Skeletal muscle satellite cell (primary cell): ENCODE measurements at regions not wholly inside any gene's neighbourhood (a gene's known extent, or its start where the extent isn't known, plus 50 kb on each side); places are given as distances from the start of the nearest gene placed in this dataset.

Source experiments
- H3K27me3 ChIP-seq: 2 replicates; pipeline ENCODE4 v1.7.0; 2013; ENCODE audit warnings: low read length; ENCODE audit not compliant: control insufficient read depth, insufficient read depth
- H3K36me3 ChIP-seq: 2 replicates; pipeline ENCODE4 v1.7.0; 2013; ENCODE audit warnings: mild to moderate bottlenecking, control low read depth, low read length; ENCODE audit not compliant: insufficient read depth
- H3K4me1 ChIP-seq: 2 replicates; pipeline ENCODE4 v1.7.0; 2013; ENCODE audit warnings: low read length; ENCODE audit not compliant: control insufficient read depth, insufficient read depth
- H3K4me2 ChIP-seq: 2 replicates; pipeline ENCODE4 v1.7.0; 2013; ENCODE audit warnings: mild to moderate bottlenecking, low read length
- H3K4me3 ChIP-seq: 2 replicates; pipeline ENCODE4 v1.7.0; 2013; ENCODE audit warnings: low read length
- H3K9ac ChIP-seq: 2 replicates; pipeline ENCODE4 v1.7.0; 2013; ENCODE audit warnings: mild to moderate bottlenecking, low read depth, low read length, moderate library complexity
- H3K9me3 ChIP-seq: replicated peaks from 2 replicates; pipeline ENCODE4 v1.7.0; 2013; ENCODE audit warnings: mild to moderate bottlenecking, control low read depth, low read length

DNA sequence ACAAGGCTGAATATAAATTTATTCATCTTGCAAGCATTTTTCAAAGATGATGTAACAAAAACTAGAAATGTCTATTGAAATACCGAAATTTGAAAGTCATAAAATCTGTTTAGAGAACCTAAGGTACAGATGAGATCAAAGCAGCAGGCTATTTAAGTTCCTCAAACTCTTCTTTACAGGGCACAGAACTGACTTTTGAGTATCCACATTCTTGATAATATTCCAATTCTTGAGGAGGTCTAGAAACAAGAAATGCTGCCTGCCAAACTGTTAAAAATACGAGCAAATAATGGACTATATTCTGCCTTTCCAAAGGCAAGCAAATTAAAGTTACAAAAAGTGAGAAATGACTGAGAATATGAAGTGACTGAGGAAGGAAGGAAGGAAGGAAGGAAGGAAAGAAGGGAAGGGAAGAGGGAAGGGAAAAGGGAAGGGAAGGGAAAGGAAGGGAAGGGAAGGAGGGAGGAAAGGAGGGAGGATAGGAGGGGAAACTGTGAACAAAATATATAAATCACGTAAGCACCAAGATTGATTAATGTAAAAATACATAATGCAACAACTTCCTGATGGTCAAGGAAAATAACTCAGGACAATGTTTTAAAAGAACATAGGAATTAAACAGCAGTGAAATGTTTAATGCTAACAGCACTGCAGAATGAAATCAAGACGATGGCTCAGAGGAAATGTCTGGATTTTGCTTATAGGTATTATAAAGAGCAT, 248.9 kb upstream of the HNRNPA3 start:
- H3K4me2 ChIP-seq: no peak overlapping the region
- H3K4me3 ChIP-seq: no peak overlapping the region
- no peaks in the 10 kb centered on the region for H3K4me1 ChIP-seq

DNA sequence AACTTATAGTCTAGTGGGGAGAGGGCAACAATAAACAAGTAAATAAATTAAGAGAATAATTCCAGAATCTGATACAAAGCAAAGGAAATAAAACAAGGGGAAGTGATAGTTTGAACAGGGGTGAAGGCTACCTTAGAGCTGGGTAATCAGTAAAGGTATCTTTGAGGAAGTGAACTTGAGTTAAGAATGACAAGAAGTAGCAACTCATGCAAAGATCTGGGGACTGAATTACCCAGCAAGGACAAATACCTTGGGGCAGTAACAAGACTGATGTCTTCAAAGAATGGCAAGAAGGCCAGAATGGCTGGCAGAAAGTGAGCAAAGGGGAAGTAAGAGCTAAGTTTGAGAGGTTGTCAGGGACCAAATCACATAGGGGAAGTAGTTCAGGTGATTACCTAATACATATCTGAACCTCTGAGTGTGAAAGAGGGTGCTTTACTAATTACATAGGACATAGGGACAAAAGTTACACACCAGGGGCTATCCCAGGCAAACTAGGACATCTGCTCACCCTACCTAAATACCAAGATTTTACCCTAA, 244.6 kb upstream of the HNRNPA3 start:
- Histone ChIP-seq H3K4me1 (no peaks in the 10 kb centered on the region), H3K36me3 (no peaks in the 10 kb centered on the region), H3K27me3 (peaks cover 32% of the 10 kb centered on the region), H3K9ac (no peak overlapping the region), H3K4me2 (no peak overlapping the region), H3K9me3 (no peaks in the 10 kb centered on the region), H3K4me3 (no peak overlapping the region)

More for the DNA sequence above, 248.9 kb upstream of the HNRNPA3 start:
- Histone ChIP-seq H3K36me3 (no peaks in the 10 kb centered on the region), H3K9me3 (no peaks in the 10 kb centered on the region), H3K27me3 (peaks cover 22% of the 10 kb centered on the region), H3K9ac (no peak overlapping the region)

DNA sequence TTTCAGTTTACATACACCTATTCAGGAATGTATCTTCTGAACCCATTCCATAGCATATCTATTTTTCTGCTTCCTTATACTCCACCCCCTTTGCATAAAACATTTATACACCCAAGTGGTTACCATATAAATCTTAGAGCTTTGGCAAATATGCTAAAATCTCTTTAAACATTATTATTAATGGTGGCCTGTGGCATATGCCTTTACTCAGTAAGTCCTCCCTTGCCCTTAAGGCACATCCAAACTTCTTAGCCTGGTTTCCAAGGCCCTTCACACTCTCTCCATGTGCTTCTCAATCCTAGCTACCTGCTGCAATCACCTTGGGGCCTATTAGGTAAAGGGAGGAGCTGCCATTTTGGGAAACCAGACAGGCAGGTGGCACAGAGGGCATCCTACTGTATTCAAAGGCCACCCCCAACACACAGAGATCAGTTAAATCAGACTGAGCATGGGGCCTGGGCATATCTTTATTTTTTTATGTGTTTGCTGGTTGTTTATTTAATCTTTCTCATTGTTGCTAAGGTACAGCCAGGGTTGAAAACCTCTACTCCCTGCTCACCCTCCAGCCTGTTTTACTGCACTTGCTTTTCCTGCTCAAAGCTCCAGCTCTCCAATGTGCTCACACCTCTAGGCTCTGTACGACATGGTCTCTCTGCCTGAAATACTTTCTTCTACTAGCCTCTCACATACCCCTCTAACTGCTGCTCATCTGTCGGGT, 242.8 kb upstream of the HNRNPA3 start:
- Histone ChIP-seq H3K9ac (no peak overlapping the region), H3K9me3 (no peaks in the 10 kb centered on the region)

DNA sequence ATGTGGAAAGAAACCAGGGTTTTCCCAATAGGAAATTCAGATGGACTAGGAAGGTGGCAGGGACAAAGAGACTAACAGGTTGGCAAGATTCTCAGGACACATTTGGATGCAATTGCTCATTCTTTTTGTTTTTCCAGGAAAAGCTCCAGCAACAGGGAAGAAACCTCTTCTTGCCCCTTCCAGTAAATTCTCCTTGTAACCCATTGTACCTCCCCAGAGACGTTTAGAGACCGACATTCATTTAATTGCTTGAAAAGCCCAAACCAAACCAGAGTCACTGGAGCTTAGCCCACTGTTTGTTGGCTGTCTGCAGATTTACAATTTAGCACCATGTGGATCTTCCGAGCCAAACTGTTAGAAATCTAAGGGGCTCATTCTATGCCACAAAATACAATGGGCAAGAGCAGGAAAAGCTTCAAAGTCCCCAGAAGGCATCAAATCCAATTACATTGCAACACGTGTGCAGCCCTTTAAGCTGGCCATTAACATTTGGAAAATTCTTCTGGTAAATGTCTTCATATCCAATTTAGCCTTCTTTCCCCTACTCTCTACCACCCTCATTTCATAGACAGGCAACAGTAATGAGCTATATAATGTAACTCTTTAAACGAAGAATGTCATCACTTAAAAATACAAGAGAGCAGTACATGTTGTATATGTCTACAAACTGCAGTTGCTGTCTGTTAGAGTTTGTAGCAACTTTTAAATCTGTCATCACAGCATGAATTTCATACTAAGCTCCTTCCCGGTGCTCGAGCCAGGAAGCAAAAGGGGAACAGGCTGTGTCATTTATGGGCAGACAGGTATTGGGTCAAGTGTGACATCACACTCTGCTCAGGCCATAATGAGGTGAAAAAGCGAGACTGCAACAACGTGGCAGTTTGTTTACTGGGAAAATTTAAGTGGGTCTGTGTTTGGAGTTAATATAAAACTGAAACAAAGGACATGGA, 235.6 kb upstream of the HNRNPA3 start:
- Histone ChIP-seq H3K4me3 (no peak overlapping the region), H3K36me3 (no peaks in the 10 kb centered on the region)

More for the DNA sequence above, 242.8 kb upstream of the HNRNPA3 start:
- Histone ChIP-seq H3K36me3 (no peaks in the 10 kb centered on the region), H3K4me1 (no peaks in the 10 kb centered on the region), H3K4me2 (no peak overlapping the region), H3K4me3 (no peak overlapping the region), H3K27me3 (peaks cover 35% of the 10 kb centered on the region)

DNA sequence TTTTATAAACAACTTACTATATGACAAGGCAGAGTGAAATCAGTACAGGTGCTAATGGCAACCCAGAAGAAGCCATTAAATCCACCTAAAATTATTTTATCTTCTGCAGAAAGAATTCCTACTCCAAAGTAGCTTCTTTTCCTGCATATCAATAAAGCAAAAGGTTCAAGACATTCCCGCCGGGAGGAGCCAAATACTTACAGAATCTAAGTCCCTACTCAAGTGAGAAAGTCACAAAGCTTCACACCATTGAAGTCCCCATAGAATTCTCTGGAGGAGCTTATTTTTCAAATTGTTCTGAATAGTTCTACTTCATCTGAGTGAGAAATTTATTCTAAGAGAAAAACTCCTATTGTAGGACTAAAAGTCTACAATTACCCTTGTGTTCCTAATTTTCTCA, 233.7 kb upstream of the HNRNPA3 start:
- no peak overlapping the region for H3K4me3 ChIP-seq
- H3K9ac ChIP-seq: no peak overlapping the region
- H3K9me3 ChIP-seq: no peaks in the 10 kb centered on the region
- H3K4me1 ChIP-seq: no peaks in the 10 kb centered on the region
- H3K27me3 ChIP-seq: peaks cover 8% of the 10 kb centered on the region
- no peak overlapping the region for H3K4me2 ChIP-seq
- no peaks in the 10 kb centered on the region for H3K36me3 ChIP-seq

More for the DNA sequence above, 235.6 kb upstream of the HNRNPA3 start:
- H3K9ac ChIP-seq: no peak overlapping the region
- no peaks in the 10 kb centered on the region for H3K9me3 ChIP-seq
- H3K4me1 ChIP-seq: no peaks in the 10 kb centered on the region
- peaks cover 13% of the 10 kb centered on the region for H3K27me3 ChIP-seq
- H3K4me2 ChIP-seq: no peak overlapping the region

DNA sequence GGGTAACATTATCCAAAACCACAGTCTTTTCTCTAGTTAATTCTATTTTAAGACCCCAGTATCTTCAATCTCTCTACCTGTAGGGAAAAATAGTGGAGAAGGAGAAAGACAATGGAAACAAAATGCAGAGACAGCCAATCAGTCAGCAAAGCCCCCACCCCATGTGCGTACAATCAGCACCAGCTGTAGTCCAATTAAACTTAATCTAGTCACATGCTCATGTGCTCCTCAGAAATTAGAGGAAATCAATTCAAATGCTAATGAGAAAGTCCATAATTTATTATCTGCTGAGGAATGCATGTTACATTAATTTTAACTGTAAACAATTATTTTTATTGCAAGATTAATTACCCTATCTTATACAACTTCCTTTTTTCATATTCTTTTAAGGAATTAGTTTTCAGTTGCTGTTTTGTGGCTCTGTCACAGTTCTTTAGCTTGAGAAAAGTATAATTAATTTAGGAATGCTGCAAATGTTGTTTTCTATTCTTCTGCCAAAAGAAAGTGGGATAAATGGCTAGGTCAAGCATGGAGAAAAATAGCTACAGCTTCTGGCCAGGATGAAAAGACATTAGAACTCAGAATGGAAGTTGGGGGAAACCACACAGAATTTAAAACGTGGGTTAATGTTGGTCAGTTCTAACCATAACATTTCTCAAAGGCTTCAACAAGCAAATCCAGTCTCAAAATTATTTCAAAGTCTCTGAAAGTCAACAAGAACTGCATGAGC, 232.4 kb upstream of the HNRNPA3 start:
- Histone ChIP-seq H3K4me1 (no peaks in the 10 kb centered on the region), H3K9ac (no peak overlapping the region), H3K9me3 (no peaks in the 10 kb centered on the region), H3K4me3 (no peak overlapping the region), H3K36me3 (no peaks in the 10 kb centered on the region), H3K4me2 (no peak overlapping the region), H3K27me3 (peaks cover 8% of the 10 kb centered on the region)

DNA sequence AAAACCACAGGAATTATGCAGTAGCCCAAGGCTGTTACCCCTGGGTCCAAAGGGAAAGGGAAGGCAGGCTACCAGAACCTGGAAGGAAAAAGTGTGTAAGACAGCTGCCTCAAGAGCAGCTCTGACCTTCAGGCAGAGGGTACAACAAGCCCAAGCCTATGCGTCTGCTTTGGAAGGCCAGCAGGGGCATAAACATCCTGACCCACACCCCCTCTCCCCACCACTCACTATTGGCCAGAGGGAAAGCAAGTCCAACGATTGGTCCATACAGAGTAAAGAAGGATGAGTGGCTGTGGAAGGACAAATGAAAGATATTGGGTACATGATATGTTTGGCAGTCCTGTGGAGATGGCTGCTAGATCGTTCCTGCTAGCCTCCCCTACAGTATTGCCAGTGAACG, 227.6 kb upstream of the HNRNPA3 start:
- no peak overlapping the region for H3K4me2 ChIP-seq
- no peak overlapping the region for H3K9ac ChIP-seq
- peaks cover 12% of the 10 kb centered on the region for H3K27me3 ChIP-seq
- H3K4me3 ChIP-seq: no peak overlapping the region
- no peaks in the 10 kb centered on the region for H3K9me3 ChIP-seq
- H3K4me1 ChIP-seq: no peaks in the 10 kb centered on the region
- no peaks in the 10 kb centered on the region for H3K36me3 ChIP-seq

DNA sequence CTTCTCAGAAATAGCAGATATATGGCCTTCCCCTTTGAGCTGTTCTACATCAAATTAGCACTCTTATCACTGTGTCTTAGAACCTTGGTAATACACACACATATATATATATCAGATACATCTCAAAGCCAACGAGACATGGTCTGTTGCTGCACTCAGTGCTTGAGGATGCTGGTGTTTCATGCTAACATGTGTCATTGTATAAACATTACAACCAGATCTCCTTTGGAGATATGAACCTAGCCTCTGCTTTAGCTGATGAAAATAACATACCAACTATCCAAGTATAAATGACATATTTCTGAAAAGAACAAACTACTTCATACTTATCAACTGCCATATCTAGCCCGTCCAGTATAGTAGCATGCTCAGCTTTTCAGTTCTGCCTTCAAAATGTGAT, 226.7 kb upstream of the HNRNPA3 start:
- Histone ChIP-seq H3K4me1 (no peaks in the 10 kb centered on the region), H3K4me2 (no peak overlapping the region), H3K9ac (no peak overlapping the region), H3K36me3 (no peaks in the 10 kb centered on the region), H3K9me3 (no peaks in the 10 kb centered on the region), H3K27me3 (peaks cover 12% of the 10 kb centered on the region), H3K4me3 (no peak overlapping the region)

DNA sequence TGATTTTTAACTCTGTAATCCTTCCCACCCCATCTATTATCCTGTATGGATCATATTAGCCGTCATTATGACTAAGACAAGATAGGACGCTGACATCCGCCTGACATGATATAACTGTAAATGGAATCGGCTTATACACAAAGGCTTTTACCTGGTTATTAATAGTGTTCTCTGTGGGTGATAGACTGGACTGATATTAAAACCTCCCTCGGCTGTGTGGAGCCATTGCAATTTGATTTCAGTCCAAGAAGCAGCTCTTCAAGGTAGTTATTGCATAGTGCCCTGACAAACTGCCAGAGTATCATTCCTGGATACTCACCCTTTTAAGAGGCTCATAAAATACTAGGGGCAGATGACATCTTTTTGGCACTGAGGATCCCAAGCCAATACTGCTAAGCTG, 226.1 kb upstream of the HNRNPA3 start:
- H3K9ac ChIP-seq: no peak overlapping the region
- H3K4me1 ChIP-seq: no peaks in the 10 kb centered on the region
- no peaks in the 10 kb centered on the region for H3K9me3 ChIP-seq
- peaks cover 12% of the 10 kb centered on the region for H3K27me3 ChIP-seq
- no peak overlapping the region for H3K4me3 ChIP-seq
- H3K4me2 ChIP-seq: no peak overlapping the region
- no peaks in the 10 kb centered on the region for H3K36me3 ChIP-seq

DNA sequence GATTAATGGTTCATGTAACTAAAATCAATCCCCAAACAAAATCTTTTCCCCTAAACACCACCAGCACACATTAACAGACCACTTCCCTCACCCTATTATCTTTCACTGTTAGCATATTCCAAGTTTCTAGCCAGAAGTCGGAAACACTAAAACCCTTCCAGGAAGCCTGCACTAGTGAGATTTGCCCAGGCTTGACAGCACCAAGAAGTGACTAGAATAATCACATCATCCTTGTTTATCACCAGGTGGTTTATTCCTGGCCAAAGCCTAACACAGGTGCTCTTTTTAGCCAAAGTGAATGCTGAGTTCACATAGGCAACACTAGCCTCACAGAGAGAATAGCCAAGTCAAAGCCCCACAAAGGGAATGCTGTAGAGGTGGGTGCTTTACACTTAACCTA, 221.2 kb upstream of the HNRNPA3 start:
- Histone ChIP-seq H3K4me2 (no peak overlapping the region), H3K27me3 (peaks cover 7% of the 10 kb centered on the region), H3K9me3 (no peaks in the 10 kb centered on the region), H3K4me1 (no peaks in the 10 kb centered on the region), H3K36me3 (no peaks in the 10 kb centered on the region), H3K9ac (no peak overlapping the region), H3K4me3 (no peak overlapping the region)
